ENCODE measurements at regions not wholly inside any gene's neighbourhood (a gene's known extent, or its start where the extent isn't known, plus 50 kb on each side); places are given as distances from the start of the nearest gene placed in this dataset.

DNA sequence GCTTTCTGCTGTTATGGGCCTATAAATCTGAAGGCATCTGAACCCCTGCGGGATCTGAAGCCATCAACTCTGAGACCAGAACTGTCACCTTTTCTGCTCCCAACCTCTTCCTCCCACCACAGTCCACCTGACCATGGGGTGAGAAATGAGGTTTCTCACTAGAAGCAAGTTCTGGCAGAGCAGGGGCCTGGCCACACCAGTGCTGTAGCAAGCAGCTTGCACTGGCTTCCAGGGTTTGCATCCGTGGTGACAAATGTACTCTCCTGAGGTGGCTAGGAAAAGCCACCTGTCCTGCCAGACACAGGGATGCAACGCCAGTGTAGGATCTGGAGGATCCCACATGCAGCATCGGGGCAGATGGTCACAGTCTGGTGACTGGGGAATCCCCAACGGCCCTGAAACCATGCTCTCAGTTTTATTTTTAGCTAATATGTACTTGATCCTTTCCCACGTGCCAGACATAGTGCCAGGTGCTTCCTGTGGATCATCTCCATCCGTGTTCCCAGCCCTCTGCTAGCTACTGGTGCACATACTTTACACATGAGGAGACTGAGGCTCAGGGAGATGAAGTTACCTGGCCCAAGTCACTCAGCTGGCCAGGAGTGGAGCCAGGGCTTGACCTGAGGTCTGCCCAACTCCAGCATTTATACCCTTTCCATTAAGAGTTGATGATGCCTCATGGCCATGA, 122.1 kb upstream of the SPACA1 start:
- no peak for TF ChIP-seq CTCF (IDR thresholded peaks at IDR 0.05)
- TF ChIP-seq POLR2AphosphoS5 (IDR thresholded peaks at IDR 0.05; ENCODE audit: insufficient read depth in 1 of 2, low read depth in 1 of 2) = no peak
